ENCODE measurements at regions not wholly inside any gene's neighbourhood (a gene's known extent, or its start where the extent isn't known, plus 50 kb on each side); places are given as distances from the start of the nearest gene placed in this dataset.

DNA sequence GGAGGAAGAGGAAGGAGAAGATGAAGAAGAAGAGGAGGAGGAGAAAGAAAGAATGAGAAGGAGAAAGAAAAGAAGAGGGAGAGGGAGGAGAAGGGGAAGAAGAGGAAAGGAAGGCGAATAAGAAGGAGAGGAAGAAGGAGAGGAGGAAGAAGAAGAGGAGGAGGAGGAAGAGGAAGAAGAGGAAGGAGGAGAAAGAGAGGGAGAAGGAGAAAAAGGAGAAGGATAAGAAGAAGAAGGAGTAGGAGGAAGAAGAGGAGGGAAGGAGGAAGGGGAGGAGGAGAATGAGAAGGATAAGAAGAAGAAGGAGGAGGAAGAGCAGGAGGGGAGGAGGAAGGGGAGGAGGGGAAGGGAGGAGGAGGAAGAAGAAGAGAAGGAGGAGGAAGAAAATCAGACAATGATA lies 149.2 kb upstream of the LYZL2 start:
- ChIA-PET CTCF (interaction anchor here (1.5 kb wide), 1 partner anchor 91 kb away, joined by 3 read pairs; no protein-coding TSS in a partner anchor), POLR2A (no interaction called here)
- H3K9me3 ChIP-seq (ENCODE audit: control insufficient read depth, insufficient read depth, low read length): peaks cover 3% of the 10 kb centered on the region; the same call in 1 of the 2 replicates
- no peak overlapping the region for H3K27ac ChIP-seq (ENCODE audit: low read depth, low read length)
- TF ChIP-seq, protein P1, sequence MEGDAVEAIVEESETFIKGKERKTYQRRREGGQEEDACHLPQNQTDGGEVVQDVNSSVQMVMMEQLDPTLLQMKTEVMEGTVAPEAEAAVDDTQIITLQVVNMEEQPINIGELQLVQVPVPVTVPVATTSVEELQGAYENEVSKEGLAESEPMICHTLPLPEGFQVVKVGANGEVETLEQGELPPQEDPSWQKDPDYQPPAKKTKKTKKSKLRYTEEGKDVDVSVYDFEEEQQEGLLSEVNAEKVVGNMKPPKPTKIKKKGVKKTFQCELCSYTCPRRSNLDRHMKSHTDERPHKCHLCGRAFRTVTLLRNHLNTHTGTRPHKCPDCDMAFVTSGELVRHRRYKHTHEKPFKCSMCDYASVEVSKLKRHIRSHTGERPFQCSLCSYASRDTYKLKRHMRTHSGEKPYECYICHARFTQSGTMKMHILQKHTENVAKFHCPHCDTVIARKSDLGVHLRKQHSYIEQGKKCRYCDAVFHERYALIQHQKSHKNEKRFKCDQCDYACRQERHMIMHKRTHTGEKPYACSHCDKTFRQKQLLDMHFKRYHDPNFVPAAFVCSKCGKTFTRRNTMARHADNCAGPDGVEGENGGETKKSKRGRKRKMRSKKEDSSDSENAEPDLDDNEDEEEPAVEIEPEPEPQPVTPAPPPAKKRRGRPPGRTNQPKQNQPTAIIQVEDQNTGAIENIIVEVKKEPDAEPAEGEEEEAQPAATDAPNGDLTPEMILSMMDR (IDR thresholded peaks at IDR 0.05; ENCODE audit: low read depth, low read length): no peak
- no peak overlapping the region for H3K4me3 ChIP-seq (ENCODE audit: low read depth, low read length)
- no peaks in the 10 kb centered on the region for H3K27me3 ChIP-seq (ENCODE audit: control insufficient read depth, insufficient read depth, low read length)
- no peak for DNase-seq (ENCODE audit: low read depth, low spot score)

GRCh38 chr10:30775779-30776591 lies 146.4 kb upstream of the LYZL2 start:
- POLR2A ChIA-PET: interaction anchor here (0.6 to 2.3 kb wide), 3 partner anchors 39 to 355 kb away, joined by 3 to 14 read pairs (median 3); no protein-coding TSS in a partner anchor
- DNase-seq (ENCODE audit: low read depth, low spot score): peak; percentile 91
- no peak overlapping the region for H3K4me3 ChIP-seq (ENCODE audit: low read depth, low read length)
- H3K27ac ChIP-seq (ENCODE audit: low read depth, low read length): peak overlapping the region; percentile 93
- TF ChIP-seq, protein P1 (IDR thresholded peaks at IDR 0.05; ENCODE audit: low read depth, low read length): no peak
- peaks cover 6% of the 10 kb centered on the region for H3K9me3 ChIP-seq (ENCODE audit: control insufficient read depth, insufficient read depth, low read length)
- CTCF ChIA-PET: interaction anchor here (1.1 kb wide), 2 partner anchors 9 to 136 kb away, joined by 3 to 4 read pairs; no protein-coding TSS in a partner anchor
- H3K27me3 ChIP-seq (ENCODE audit: control insufficient read depth, insufficient read depth, low read length): no peaks in the 10 kb centered on the region

GRCh38 chr10:30774261-30774660 lies 144.7 kb upstream of the LYZL2 start:
- CTCF ChIA-PET: interaction anchor here (1.1 kb wide), 1 partner anchor 12 kb away, joined by 3 read pairs; no protein-coding TSS in a partner anchor
- TF ChIP-seq, protein P1 (IDR thresholded peaks at IDR 0.05; ENCODE audit: low read depth, low read length): no peak
- Histone ChIP-seq H3K9me3 (ENCODE audit: control insufficient read depth, insufficient read depth, low read length) (peaks cover 19% of the 10 kb centered on the region), H3K27me3 (ENCODE audit: control insufficient read depth, insufficient read depth, low read length) (no peaks in the 10 kb centered on the region), H3K4me3 (ENCODE audit: low read depth, low read length) (no peak overlapping the region), H3K27ac (ENCODE audit: low read depth, low read length) (peak overlapping the region; percentile 11)
- no peak for DNase-seq (ENCODE audit: low read depth, low spot score)
- POLR2A ChIA-PET: no interaction called here

- Histone ChIP-seq H3K4me3 (ENCODE audit: low read depth, low read length) (no peak overlapping the region), H3K27me3 (ENCODE audit: control insufficient read depth, insufficient read depth, low read length) (no peaks in the 10 kb centered on the region), H3K27ac (ENCODE audit: low read depth, low read length) (no peak overlapping the region), H3K9me3 (ENCODE audit: control insufficient read depth, insufficient read depth, low read length) (peaks cover 24% of the 10 kb centered on the region)
- DNase-seq (ENCODE audit: low read depth, low spot score): no peak
- ChIA-PET POLR2A (no interaction called here), CTCF (no interaction called here)
- TF ChIP-seq, protein P1 (IDR thresholded peaks at IDR 0.05; ENCODE audit: low read depth, low read length): no peak
Observed at GRCh38 chr10:30773501-30773900, 143.9 kb upstream of the LYZL2 start.

- Histone ChIP-seq H3K4me3 (ENCODE audit: low read depth, low read length) (no peak overlapping the region), H3K27me3 (ENCODE audit: control insufficient read depth, insufficient read depth, low read length) (no peaks in the 10 kb centered on the region), H3K9me3 (ENCODE audit: control insufficient read depth, insufficient read depth, low read length) (peaks cover 27% of the 10 kb centered on the region), H3K27ac (ENCODE audit: low read depth, low read length) (no peak overlapping the region)
- TF ChIP-seq, protein P1 (IDR thresholded peaks at IDR 0.05; ENCODE audit: low read depth, low read length): no peak
- ChIA-PET POLR2A (interaction anchor here (0.6 kb wide), 1 partner anchor 550 kb away, joined by 3 read pairs; no protein-coding TSS in a partner anchor), CTCF (interaction anchor here (1.0 kb wide), 1 partner anchor 13 kb away, joined by 3 read pairs; no protein-coding TSS in a partner anchor)
- DNase-seq (ENCODE audit: low read depth, low spot score): no peak
Observed at GRCh38 chr10:30770816-30771215, 141.3 kb upstream of the LYZL2 start.

Measured in AG04450 (cell line).